Motor neuron (in vitro differentiated cells): ENCODE measurements at regions not wholly inside any gene's neighbourhood (a gene's known extent, or its start where the extent isn't known, plus 50 kb on each side); places are given as distances from the start of the nearest gene placed in this dataset.

Source experiments
- ATAC-seq, 8 experiments: fragments of 200-7000 bp; cut with Tn5 transposase; replicated peaks in 6 of 8; 2 replicates each; pipeline ENCODE4 v1.8.0; 2021; ENCODE audit warnings: mild to moderate bottlenecking in 8 of 8, moderate library complexity in 8 of 8
- H3K27ac ChIP-seq, 2 donors: fragments of 250-450 bp; sonication (Bioruptor Pico); 2 replicates each; pipeline ENCODE4 v1.9.0; 2021; ENCODE audit warnings: antibody characterized with exemption in 2 of 2, mild to moderate bottlenecking in 2 of 2, moderate library complexity in 1 of 2
- H3K4me1 ChIP-seq, 2 donors: fragments of 250-450 bp; sonication (Bioruptor Pico); replicated peaks in 1 of 2; 2 replicates each; pipeline ENCODE4 v1.6.1; 2021; ENCODE audit warnings: antibody characterized with exemption in 2 of 2, mild to moderate bottlenecking in 2 of 2, moderate library complexity in 1 of 2
- H3K4me3 ChIP-seq, 5 donors: fragments of 250-450 bp; sonication (Bioruptor Pico); 2 replicates each; pipeline ENCODE4 v1.9.0; 2021; ENCODE audit warnings: antibody characterized with exemption in 5 of 5, mild to moderate bottlenecking in 5 of 5, moderate library complexity in 4 of 5
- WGBS, 10 experiments: fragments of 450-650 bp; shearing (Covaris generic); methylation state at CpG; one replicate each; pipeline ENCODE4 v1.0.0; 2022; 5-methylcytosine and 5-hydroxymethylcytosine counted together
- in situ Hi-C, 9 experiments: fragments of 400-800 bp; cut with MboI; loops; one replicate each; pipeline ENCODE4 v1.15.0; 2021; ENCODE audit warnings: low sequenced_read_pairs in 9 of 9, low pct_unique_long_range_greater_than_20kb in 2 of 9; ENCODE audit not compliant: unreplicated experiment in 9 of 9

- H3K4me1 ChIP-seq = no peaks in the 10 kb centered on the region
- ATAC-seq = no peak
- no peak overlapping the region for H3K4me3 ChIP-seq
- in situ Hi-C loops = no loop called here
- no peak overlapping the region for H3K27ac ChIP-seq
- WGBS, 10 experiments = 71 to 100% (median 83%) methylated on average over 1 to 4 of the region's 5 CpGs; no CpG with 5 or more reads in 2 of the 10 experiments
Observed at GRCh38 chr7:32330602-32331001, 159.6 kb downstream of the LSM5 start.

GRCh38 chr7:32326078-32326477 lies 164.1 kb downstream of the LSM5 start:
- in situ Hi-C loops = no loop called here
- Histone ChIP-seq H3K4me1 (no peaks in the 10 kb centered on the region), H3K4me3 (no peak overlapping the region), H3K27ac (no peak overlapping the region)
- ATAC-seq = peak in 3 of 8 experiments; percentile 87 to 92 (median 92)
- WGBS, 10 experiments = 0 to 88% (median 33%) methylated on average over 1 of the region's 1 CpG; no CpG with 5 or more reads in 3 of the 10 experiments

DNA sequence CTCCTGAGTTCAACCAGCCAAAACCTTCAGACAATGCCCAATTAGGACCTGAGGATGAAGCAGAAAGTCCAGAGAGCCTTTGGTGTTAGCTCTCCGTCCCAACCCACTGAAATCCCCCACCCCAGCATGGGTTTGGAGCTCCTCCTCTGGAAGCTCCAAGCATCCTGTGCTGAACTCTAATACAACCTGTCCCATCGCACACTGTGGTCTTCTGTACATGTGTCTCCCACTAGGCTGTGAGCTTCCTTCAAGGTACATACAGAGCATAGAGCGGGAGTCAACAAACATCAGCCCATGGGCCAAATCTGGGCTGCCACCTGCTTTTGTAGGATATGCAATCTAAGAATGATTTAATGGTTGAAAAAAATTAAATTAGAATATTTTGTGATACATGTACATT lies 166.5 kb downstream of the LSM5 start:
- no peaks in the 10 kb centered on the region for H3K4me1 ChIP-seq
- WGBS, 10 experiments = 43 to 100% (median 90%) methylated on average over 1 to 3 of the region's 3 CpGs; no CpG with 5 or more reads in 3 of the 10 experiments
- ATAC-seq = peak in 1 of 8 experiments; percentile 51
- in situ Hi-C loops = no loop called here
- H3K4me3 ChIP-seq = no peak overlapping the region
- H3K27ac ChIP-seq = no peak overlapping the region

DNA sequence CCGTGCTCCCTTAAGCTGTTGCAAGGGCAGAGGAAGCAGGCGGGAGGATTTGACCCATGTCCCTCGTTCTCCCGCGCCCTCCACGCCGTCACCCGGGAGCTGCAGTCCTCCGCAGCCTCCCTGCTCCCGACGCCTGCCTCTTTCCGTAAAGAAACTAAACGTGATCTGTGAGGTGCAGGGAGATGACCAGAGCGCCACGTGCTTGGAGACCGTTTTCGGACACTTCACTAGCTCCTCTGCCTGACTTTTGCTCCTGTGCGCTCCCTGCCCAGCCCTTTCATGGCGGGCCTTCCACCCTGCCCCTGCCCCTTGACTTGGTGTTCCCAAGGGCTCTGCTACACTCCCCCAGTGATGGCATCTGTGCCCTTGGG lies 171.2 kb downstream of the LSM5 start:
- Histone ChIP-seq H3K27ac (no peak overlapping the region), H3K4me3 (no peak overlapping the region), H3K4me1 (peaks cover 0 to 5% of the 10 kb centered on the region in 2 donors)
- in situ Hi-C loops = no loop called here
- 58 to 100% (median 73%) methylated on average over 1 to 12 of the region's 19 CpGs; no CpG with 5 or more reads in 4 of the 10 experiments for WGBS, 10 experiments
- peak in 1 of 8 experiments; percentile 20 for ATAC-seq

- whole genome bisulfite sequencing, 10 experiments = 6 to 91% (median 66%) methylated on average over 6 to 13 of the region's 36 CpGs; no CpG with 5 or more reads in 3 of the 10 experiments
- peak in 1 of 8 experiments; percentile 76 for ATAC-seq
- in situ Hi-C loops = no loop called here
- H3K4me1 ChIP-seq = peaks cover 0 to 5% of the 10 kb centered on the region in 2 donors
- H3K27ac ChIP-seq = no peak overlapping the region
- H3K4me3 ChIP-seq = no peak overlapping the region
Observed at GRCh38 chr7:32318300-32319011, 171.7 kb downstream of the LSM5 start.

GRCh38 chr7:32316839-32317238 lies 173.3 kb downstream of the LSM5 start:
- in situ Hi-C loops = no loop called here
- Histone ChIP-seq H3K27ac (no peak overlapping the region), H3K4me1 (peaks cover 0 to 5% of the 10 kb centered on the region in 2 donors), H3K4me3 (no peak overlapping the region)
- peak in 3 of 8 experiments; percentile 39 to 79 (median 69) for ATAC-seq
- 17 to 74% (median 26%) methylated on average over 1 to 4 of the region's 4 CpGs; no CpG with 5 or more reads in 4 of the 10 experiments for WGBS, 10 experiments

DNA sequence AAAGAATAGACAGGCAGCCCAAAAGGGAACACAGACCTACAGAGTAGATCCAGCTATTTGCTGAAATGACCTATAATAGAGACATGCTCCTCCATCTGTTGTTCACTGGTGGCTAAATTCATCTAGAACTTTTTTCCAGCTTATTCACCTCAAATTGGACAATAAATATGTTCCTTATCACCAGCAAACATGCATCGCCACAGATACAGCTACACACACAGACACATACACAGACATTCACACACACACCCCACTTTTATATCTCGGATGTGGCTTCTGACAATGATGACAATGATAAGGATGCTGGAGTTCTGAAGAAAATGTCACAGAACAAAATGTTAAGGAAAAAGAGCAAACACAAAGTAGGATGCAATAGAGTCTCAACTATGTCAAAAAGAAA lies 175.4 kb downstream of the LSM5 start:
- Histone ChIP-seq H3K4me3 (no peak overlapping the region), H3K27ac (no peak overlapping the region), H3K4me1 (peaks cover 0 to 5% of the 10 kb centered on the region in 2 donors)
- 54 to 100% (median 86%) methylated on average over 1 to 2 of the region's 2 CpGs for WGBS, 10 experiments
- no peak for ATAC-seq
- in situ Hi-C loops = no loop called here

- Histone ChIP-seq H3K27ac (no peak overlapping the region), H3K4me1 (peaks cover 0 to 3% of the 10 kb centered on the region in 2 donors), H3K4me3 (no peak overlapping the region)
- in situ Hi-C loops = no loop called here
- no peak for ATAC-seq
- WGBS, 10 experiments = 14 to 100% (median 69%) methylated on average over 1 to 3 of the region's 3 CpGs; no CpG with 5 or more reads in 1 of the 10 experiments
Observed at GRCh38 chr7:32301427-32301826, 188.8 kb downstream of the LSM5 start.

DNA sequence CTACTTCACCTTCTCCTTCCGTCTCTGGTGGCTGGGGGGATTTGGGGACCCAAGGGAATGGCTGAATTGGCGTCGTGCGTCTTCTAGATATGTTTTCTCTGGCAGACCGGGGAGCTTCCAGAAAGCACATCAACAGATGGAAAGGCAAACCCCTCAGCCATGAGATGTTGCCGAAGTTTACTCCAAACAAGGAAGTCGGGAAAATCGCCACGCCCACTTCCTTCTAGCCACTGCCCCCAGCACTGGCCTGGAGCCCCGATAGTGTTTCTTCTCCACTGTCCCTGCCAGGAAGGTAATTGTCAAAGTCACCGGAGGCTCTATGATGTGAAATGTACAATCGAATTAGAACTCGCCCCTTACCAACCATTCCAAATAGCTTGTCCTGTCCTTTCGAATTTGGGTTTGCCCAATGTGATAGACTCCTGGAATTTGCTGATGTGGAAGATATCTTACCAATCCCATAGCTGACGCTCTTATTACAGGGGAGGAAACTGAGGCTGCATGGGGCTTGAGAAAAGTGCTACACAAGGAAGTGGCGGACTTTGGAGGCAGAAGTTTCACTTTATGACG lies 191.0 kb downstream of the LSM5 start:
- Histone ChIP-seq H3K27ac (no peak overlapping the region), H3K4me1 (peaks cover 3% of the 10 kb centered on the region in 2 donors), H3K4me3 (peak overlapping the region; percentile 36 to 43 (median 40))
- peak in 7 of 8 experiments; percentile 2 to 69 (median 14) for ATAC-seq
- in situ Hi-C loops = loop anchor here in 1 of 9 experiments (10.0 kb wide), 1 partner anchor 84 kb away; no protein-coding TSS in a partner anchor
- 0 to 100% (median 24%) methylated on average over 1 to 17 of the region's 17 CpGs; no CpG with 5 or more reads in 1 of the 10 experiments for WGBS, 10 experiments

GRCh38 chr7:32298408-32299132 lies 191.6 kb downstream of the LSM5 start:
- WGBS, 10 experiments = 0% methylated on average over 1 to 5 of the region's 80 CpGs; no CpG with 5 or more reads in 6 of the 10 experiments
- Histone ChIP-seq H3K4me3 (peak overlapping the region; percentile 36 to 43 (median 40)), H3K27ac (no peak overlapping the region), H3K4me1 (peaks cover 3 to 5% of the 10 kb centered on the region in 2 donors)
- in situ Hi-C loops = loop anchor here in 1 of 9 experiments (10.0 kb wide), 1 partner anchor 84 kb away; no protein-coding TSS in a partner anchor
- ATAC-seq = peak; percentile 65 to 87 (median 84)

- peak in 1 of 8 experiments; percentile 26 for ATAC-seq
- Histone ChIP-seq H3K4me1 (peaks cover 0 to 5% of the 10 kb centered on the region in 2 donors), H3K4me3 (no peak overlapping the region), H3K27ac (no peak overlapping the region)
- 20 to 100% (median 80%) methylated on average over 1 to 2 of the region's 5 CpGs; no CpG with 5 or more reads in 7 of the 10 experiments for WGBS, 10 experiments
- in situ Hi-C loops = loop anchor here in 1 of 9 experiments (10.0 kb wide), 1 partner anchor 79 kb away; no protein-coding TSS in a partner anchor
Observed at GRCh38 chr7:32293833-32294232, 196.3 kb downstream of the LSM5 start.

- peaks cover 0 to 5% of the 10 kb centered on the region in 2 donors for H3K4me1 ChIP-seq
- H3K27ac ChIP-seq = no peak overlapping the region
- no peak for ATAC-seq
- H3K4me3 ChIP-seq = no peak overlapping the region
- in situ Hi-C loops = loop anchor here in 1 of 9 experiments (10.0 kb wide), 1 partner anchor 75 kb away; no protein-coding TSS in a partner anchor
- WGBS, 10 experiments = 22 to 100% (median 83%) methylated on average over 2 to 4 of the region's 5 CpGs; no CpG with 5 or more reads in 5 of the 10 experiments
Observed at GRCh38 chr7:32289651-32290414, 200.3 kb downstream of the LSM5 start.
